ENCODE measurements at regions not wholly inside any gene's neighbourhood (a gene's known extent, or its start where the extent isn't known, plus 50 kb on each side); places are given as distances from the start of the nearest gene placed in this dataset.

DNA sequence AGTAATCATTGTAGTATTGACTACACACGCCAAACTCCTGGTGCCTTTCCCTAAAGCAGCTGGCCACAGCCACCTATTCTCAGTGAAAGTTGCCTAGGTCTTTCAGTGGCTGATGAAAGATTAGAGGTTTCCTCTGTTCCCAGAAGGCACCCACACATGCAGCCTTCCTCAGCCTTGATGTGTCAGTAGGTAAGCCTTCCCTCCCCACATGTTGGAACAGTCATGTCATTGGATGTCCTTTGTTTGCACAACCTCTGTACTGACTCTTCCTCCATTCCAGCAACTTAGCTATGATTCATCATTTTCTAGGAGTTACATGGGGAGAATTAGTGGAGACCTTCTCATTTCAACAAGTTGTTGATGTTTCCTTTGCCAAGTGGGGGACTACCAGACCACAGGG is 630.8 kb upstream of the SLC39A10 start:
- no peaks in the 10 kb centered on the region for H3K9me2 ChIP-seq
- POLR2A ChIA-PET: no interaction called here
- H2AFZ ChIP-seq (ENCODE audit: low read depth): no peak overlapping the region
- H3K9ac ChIP-seq: no peak overlapping the region
- no peaks in the 10 kb centered on the region for H3F3A ChIP-seq (replicated peaks; ENCODE audit: insufficient read depth)
- TF ChIP-seq PBX3 (IDR thresholded peaks at IDR 0.05) (no peak), RFX5 (IDR thresholded peaks at IDR 0.05; ENCODE audit: low read length) (no peak), NRF1 (IDR thresholded peaks at IDR 0.05; ENCODE audit: low read depth, low read length) (no peak), SIN3A (IDR thresholded peaks at IDR 0.05; ENCODE audit: borderline replicate concordance, low read depth, low read length) (no peak), MEF2A (IDR thresholded peaks at IDR 0.05; ENCODE audit: borderline replicate concordance, low read depth) (no peak), GATA2 (CRISPR knock-in tag; IDR thresholded peaks at IDR 0.05) (no peak), IRF3 (IDR thresholded peaks at IDR 0.05; ENCODE audit: low read depth, low read length) (no peak), USF2 (IDR thresholded peaks at IDR 0.05; ENCODE audit: borderline replicate concordance, low read depth, low read length) (no peak), FOSL2 (IDR thresholded peaks at IDR 0.05; ENCODE audit: borderline replicate concordance, low read depth) (no peak), MXI1 (IDR thresholded peaks at IDR 0.05; ENCODE audit: low read depth, low read length) (no peak), ZBTB33 (IDR thresholded peaks at IDR 0.05; ENCODE audit: borderline replicate concordance, low read depth) (no peak), CHD2 (IDR thresholded peaks at IDR 0.05; ENCODE audit: low read length, partially characterized antibody) (no peak), EZH2phosphoT487 (IDR thresholded peaks at IDR 0.05; ENCODE audit: borderline replicate concordance, low read depth) (no peak), EP300 (IDR thresholded peaks at IDR 0.05; ENCODE audit: borderline replicate concordance in 1 of 2, low read depth in 1 of 2, low read length in 1 of 2) (no peak), YY1 (IDR thresholded peaks at IDR 0.05; ENCODE audit: low read depth) (no peak), JUND (IDR thresholded peaks at IDR 0.05) (no peak), TAF1 (IDR thresholded peaks at IDR 0.05; ENCODE audit: borderline replicate concordance, low read depth, low read length) (no peak), SMC3 (IDR thresholded peaks at IDR 0.05; ENCODE audit: low read depth, low read length) (no peak), TCF12 (IDR thresholded peaks at IDR 0.05) (no peak)
- TF ChIP-seq, protein P1, sequence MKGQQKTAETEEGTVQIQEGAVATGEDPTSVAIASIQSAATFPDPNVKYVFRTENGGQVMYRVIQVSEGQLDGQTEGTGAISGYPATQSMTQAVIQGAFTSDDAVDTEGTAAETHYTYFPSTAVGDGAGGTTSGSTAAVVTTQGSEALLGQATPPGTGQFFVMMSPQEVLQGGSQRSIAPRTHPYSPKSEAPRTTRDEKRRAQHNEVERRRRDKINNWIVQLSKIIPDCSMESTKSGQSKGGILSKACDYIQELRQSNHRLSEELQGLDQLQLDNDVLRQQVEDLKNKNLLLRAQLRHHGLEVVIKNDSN (IDR thresholded peaks at IDR 0.05; ENCODE audit: borderline replicate concordance, low read depth): no peak
- H3K9me3 ChIP-seq: no peaks in the 10 kb centered on the region
- CTCF ChIA-PET: interaction anchor here (1.4 kb wide), 1 partner anchor 9 kb away, joined by 3 read pairs; no protein-coding TSS in a partner anchor
- H3K79me2 ChIP-seq (ENCODE audit: insufficient read depth): no peaks in the 10 kb centered on the region
- no peaks in the 10 kb centered on the region for H3K27me3 ChIP-seq (ENCODE audit: insufficient read depth)
- no peak overlapping the region for H3K4me2 ChIP-seq
- DNase-seq: no peak
- no peak overlapping the region for H3K27ac ChIP-seq (ENCODE audit: low read depth in 2 of 2, low read length in 1 of 2)
- no peaks in the 10 kb centered on the region for H3K36me3 ChIP-seq (replicated peaks in 1 of 2; ENCODE audit: control insufficient read depth in 1 of 2, insufficient read depth in 2 of 2, low read length in 1 of 2)
- no peaks in the 10 kb centered on the region; a peak in 1 of 4 replicates for H3K4me1 ChIP-seq (ENCODE audit: control insufficient read depth in 1 of 2, insufficient read depth in 2 of 2, low read depth in 1 of 2, low read length in 1 of 2)
- H4K20me1 ChIP-seq (ENCODE audit: insufficient read depth): no peaks in the 10 kb centered on the region
- H3K4me3 ChIP-seq (ENCODE audit: low read depth in 2 of 2, low read length in 1 of 2): no peak overlapping the region
- WGBS (ENCODE audit: low lambda C conversion rate): 33% methylated on average over 1 of the region's 1 CpG
